Rectal smooth muscle tissue (tissue), 1 donor: ENCODE measurements at regions not wholly inside any gene's neighbourhood (a gene's known extent, or its start where the extent isn't known, plus 50 kb on each side); places are given as distances from the start of the nearest gene placed in this dataset.

Experiments used
- H3K27ac ChIP-seq: one replicate; pipeline ENCODE4 v1.7.0; 2013; ENCODE audit warnings: low read depth, low read length, inconsistent platforms
- H3K27me3 ChIP-seq: one replicate; pipeline ENCODE4 v1.7.0; 2013; ENCODE audit warnings: low read length; ENCODE audit not compliant: control insufficient read depth, insufficient read depth
- H3K36me3 ChIP-seq: one replicate; pipeline ENCODE4 v1.7.0; 2013; ENCODE audit warnings: low read length; ENCODE audit not compliant: control insufficient read depth, insufficient read depth
- H3K4me1 ChIP-seq: one replicate; pipeline ENCODE4 v1.7.0; 2013; ENCODE audit warnings: low read length; ENCODE audit not compliant: control insufficient read depth, insufficient read depth
- H3K4me3 ChIP-seq: one replicate; pipeline ENCODE4 v1.7.0; 2013; ENCODE audit warnings: low read length
- H3K9ac ChIP-seq: one replicate; pipeline ENCODE4 v1.7.0; 2013; ENCODE audit warnings: low read length

GRCh38 chr5:87787625-87788256 lies 375.0 kb upstream of the CCNH start:
- no peak overlapping the region for H3K4me3 ChIP-seq
- H3K27ac ChIP-seq: no peak overlapping the region
- H3K27me3 ChIP-seq: no peaks in the 10 kb centered on the region

GRCh38 chr5:87787086-87787485 lies 374.4 kb upstream of the CCNH start:
- Histone ChIP-seq H3K36me3 (no peaks in the 10 kb centered on the region), H3K4me1 (no peaks in the 10 kb centered on the region), H3K9ac (no peak overlapping the region), H3K27ac (no peak overlapping the region), H3K27me3 (no peaks in the 10 kb centered on the region), H3K4me3 (no peak overlapping the region)

More at GRCh38 chr5:87787625-87788256, 375.0 kb upstream of the CCNH start:
- no peaks in the 10 kb centered on the region for H3K4me1 ChIP-seq
- H3K36me3 ChIP-seq: no peaks in the 10 kb centered on the region
- H3K9ac ChIP-seq: no peak overlapping the region

GRCh38 chr5:87786471-87786870 lies 373.7 kb upstream of the CCNH start:
- H3K9ac ChIP-seq: no peak overlapping the region
- no peaks in the 10 kb centered on the region for H3K27me3 ChIP-seq
- no peak overlapping the region for H3K4me3 ChIP-seq
- no peaks in the 10 kb centered on the region for H3K36me3 ChIP-seq
- H3K4me1 ChIP-seq: no peaks in the 10 kb centered on the region
- no peak overlapping the region for H3K27ac ChIP-seq

- H3K4me3 ChIP-seq: no peak overlapping the region
Observed at GRCh38 chr5:87785554-87786335, 373.0 kb upstream of the CCNH start.

GRCh38 chr5:87784879-87785495 lies 372.3 kb upstream of the CCNH start:
- Histone ChIP-seq H3K27me3 (no peaks in the 10 kb centered on the region), H3K4me1 (no peaks in the 10 kb centered on the region), H3K36me3 (no peaks in the 10 kb centered on the region), H3K4me3 (no peak overlapping the region), H3K27ac (no peak overlapping the region), H3K9ac (no peak overlapping the region)

More at GRCh38 chr5:87785554-87786335, 373.0 kb upstream of the CCNH start:
- no peaks in the 10 kb centered on the region for H3K36me3 ChIP-seq
- no peak overlapping the region for H3K27ac ChIP-seq
- H3K9ac ChIP-seq: no peak overlapping the region
- H3K27me3 ChIP-seq: no peaks in the 10 kb centered on the region
- H3K4me1 ChIP-seq: no peaks in the 10 kb centered on the region

- no peaks in the 10 kb centered on the region for H3K36me3 ChIP-seq
- no peaks in the 10 kb centered on the region for H3K27me3 ChIP-seq
- H3K27ac ChIP-seq: no peak overlapping the region
- no peak overlapping the region for H3K9ac ChIP-seq
- H3K4me3 ChIP-seq: no peak overlapping the region
- H3K4me1 ChIP-seq: no peaks in the 10 kb centered on the region
Observed at GRCh38 chr5:87784311-87784710, 371.6 kb upstream of the CCNH start.

GRCh38 chr5:87782916-87783315 lies 370.2 kb upstream of the CCNH start:
- no peak overlapping the region for H3K9ac ChIP-seq
- no peaks in the 10 kb centered on the region for H3K4me1 ChIP-seq
- no peak overlapping the region for H3K27ac ChIP-seq
- no peaks in the 10 kb centered on the region for H3K36me3 ChIP-seq
- no peaks in the 10 kb centered on the region for H3K27me3 ChIP-seq
- no peak overlapping the region for H3K4me3 ChIP-seq

GRCh38 chr5:87781976-87782375 lies 369.2 kb upstream of the CCNH start:
- H3K9ac ChIP-seq: no peak overlapping the region
- no peaks in the 10 kb centered on the region for H3K27me3 ChIP-seq
- H3K4me3 ChIP-seq: no peak overlapping the region

GRCh38 chr5:87780831-87781760 lies 368.4 kb upstream of the CCNH start:
- Histone ChIP-seq H3K36me3 (no peaks in the 10 kb centered on the region), H3K9ac (no peak overlapping the region), H3K4me3 (no peak overlapping the region), H3K27ac (no peak overlapping the region), H3K4me1 (no peaks in the 10 kb centered on the region), H3K27me3 (no peaks in the 10 kb centered on the region)

More at GRCh38 chr5:87781976-87782375, 369.2 kb upstream of the CCNH start:
- Histone ChIP-seq H3K36me3 (no peaks in the 10 kb centered on the region), H3K27ac (no peak overlapping the region), H3K4me1 (no peaks in the 10 kb centered on the region)

- H3K27ac ChIP-seq: no peak overlapping the region
- H3K4me1 ChIP-seq: no peaks in the 10 kb centered on the region
- H3K4me3 ChIP-seq: no peak overlapping the region
- no peaks in the 10 kb centered on the region for H3K27me3 ChIP-seq
- H3K36me3 ChIP-seq: no peaks in the 10 kb centered on the region
- no peak overlapping the region for H3K9ac ChIP-seq
Observed at GRCh38 chr5:87778876-87779275, 366.1 kb upstream of the CCNH start.

- Histone ChIP-seq H3K27ac (no peak overlapping the region), H3K36me3 (no peaks in the 10 kb centered on the region), H3K9ac (no peak overlapping the region), H3K4me1 (no peaks in the 10 kb centered on the region), H3K4me3 (no peak overlapping the region), H3K27me3 (no peaks in the 10 kb centered on the region)
Observed at GRCh38 chr5:87777877-87778276, 365.1 kb upstream of the CCNH start.

GRCh38 chr5:87776785-87777184 lies 364.1 kb upstream of the CCNH start:
- Histone ChIP-seq H3K4me3 (no peak overlapping the region), H3K4me1 (no peaks in the 10 kb centered on the region), H3K27me3 (no peaks in the 10 kb centered on the region), H3K9ac (no peak overlapping the region), H3K36me3 (no peaks in the 10 kb centered on the region), H3K27ac (no peak overlapping the region)
